ENCODE measurements at regions not wholly inside any gene's neighbourhood (a gene's known extent, or its start where the extent isn't known, plus 50 kb on each side); places are given as distances from the start of the nearest gene placed in this dataset.

- H3K27me3 Mint-ChIP-seq (ENCODE audit: unreplicated experiment) = no peaks in the 10 kb centered on the region
- H3K4me1 Mint-ChIP-seq (ENCODE audit: low read depth, unreplicated experiment) = no peaks in the 10 kb centered on the region
- H3K9me3 Mint-ChIP-seq (ENCODE audit: low read depth, unreplicated experiment) = peaks cover 7% of the 10 kb centered on the region
- no peak overlapping the region for H3K4me3 Mint-ChIP-seq (ENCODE audit: low read depth, unreplicated experiment)
- CTCF ChIA-PET = interaction anchor here (0.6 kb wide), 1 partner anchor 1776 kb away, joined by 3 read pairs; no protein-coding TSS in a partner anchor
- TF ChIP-seq, protein P1, sequence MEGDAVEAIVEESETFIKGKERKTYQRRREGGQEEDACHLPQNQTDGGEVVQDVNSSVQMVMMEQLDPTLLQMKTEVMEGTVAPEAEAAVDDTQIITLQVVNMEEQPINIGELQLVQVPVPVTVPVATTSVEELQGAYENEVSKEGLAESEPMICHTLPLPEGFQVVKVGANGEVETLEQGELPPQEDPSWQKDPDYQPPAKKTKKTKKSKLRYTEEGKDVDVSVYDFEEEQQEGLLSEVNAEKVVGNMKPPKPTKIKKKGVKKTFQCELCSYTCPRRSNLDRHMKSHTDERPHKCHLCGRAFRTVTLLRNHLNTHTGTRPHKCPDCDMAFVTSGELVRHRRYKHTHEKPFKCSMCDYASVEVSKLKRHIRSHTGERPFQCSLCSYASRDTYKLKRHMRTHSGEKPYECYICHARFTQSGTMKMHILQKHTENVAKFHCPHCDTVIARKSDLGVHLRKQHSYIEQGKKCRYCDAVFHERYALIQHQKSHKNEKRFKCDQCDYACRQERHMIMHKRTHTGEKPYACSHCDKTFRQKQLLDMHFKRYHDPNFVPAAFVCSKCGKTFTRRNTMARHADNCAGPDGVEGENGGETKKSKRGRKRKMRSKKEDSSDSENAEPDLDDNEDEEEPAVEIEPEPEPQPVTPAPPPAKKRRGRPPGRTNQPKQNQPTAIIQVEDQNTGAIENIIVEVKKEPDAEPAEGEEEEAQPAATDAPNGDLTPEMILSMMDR (IDR thresholded peaks at IDR 0.05; ENCODE audit: unreplicated experiment) = no peak
- no TSS peak for BruUV-seq (replicated peaks)
- no peak for DNase-seq
- intact Hi-C loops (cut with micrococcal nuclease; ENCODE audit: unreplicated experiment) = no loop called here
- no peak overlapping the region for H3K27ac Mint-ChIP-seq (ENCODE audit: unreplicated experiment)
- peaks cover 4% of the 10 kb centered on the region for H3K36me3 Mint-ChIP-seq (ENCODE audit: insufficient read depth, unreplicated experiment)
Observed at GRCh38 chr4:189385098-189385497, 555.6 kb upstream of the FRG1 start.

- no peak overlapping the region for H3K4me3 Mint-ChIP-seq (ENCODE audit: low read depth, unreplicated experiment)
- H3K36me3 Mint-ChIP-seq (ENCODE audit: insufficient read depth, unreplicated experiment) = peaks cover 7% of the 10 kb centered on the region
- no peaks in the 10 kb centered on the region for H3K27me3 Mint-ChIP-seq (ENCODE audit: unreplicated experiment)
- H3K4me1 Mint-ChIP-seq (ENCODE audit: low read depth, unreplicated experiment) = no peaks in the 10 kb centered on the region
- H3K9me3 Mint-ChIP-seq (ENCODE audit: low read depth, unreplicated experiment) = peaks cover 7% of the 10 kb centered on the region
- intact Hi-C loops (cut with micrococcal nuclease; ENCODE audit: unreplicated experiment) = no loop called here
- CTCF ChIA-PET = no interaction called here
- H3K27ac Mint-ChIP-seq (ENCODE audit: unreplicated experiment) = no peak overlapping the region
- TF ChIP-seq, protein P1 (IDR thresholded peaks at IDR 0.05; ENCODE audit: unreplicated experiment) = no peak
- DNase-seq = no peak
- no TSS peak for BruUV-seq (replicated peaks)
Observed at GRCh38 chr4:189385579-189385978, 555.1 kb upstream of the FRG1 start.

DNA sequence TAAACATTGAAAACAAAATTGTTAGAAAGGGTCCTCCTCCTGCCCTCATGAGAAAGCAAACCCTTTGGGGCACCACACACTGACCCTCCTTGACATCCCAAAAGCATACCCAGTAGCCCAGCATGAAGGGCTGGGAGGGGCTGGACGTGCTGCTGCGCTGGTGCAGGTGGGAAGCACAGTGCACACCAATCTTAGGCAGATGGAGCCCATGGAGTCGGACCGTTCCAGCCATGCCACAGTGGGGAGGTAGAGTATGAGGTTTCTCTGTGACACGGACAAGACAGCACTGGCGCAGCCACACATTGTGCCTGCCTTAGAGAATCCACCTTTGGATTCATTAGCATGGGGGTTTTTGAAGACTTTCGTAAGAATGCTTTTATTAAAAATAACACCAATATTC, 544.2 kb upstream of the FRG1 start:
- intact Hi-C loops (cut with micrococcal nuclease; ENCODE audit: unreplicated experiment) = no loop called here
- TF ChIP-seq, protein P1 (IDR thresholded peaks at IDR 0.05; ENCODE audit: unreplicated experiment) = no peak
- no peak overlapping the region for H3K27ac Mint-ChIP-seq (ENCODE audit: unreplicated experiment)
- no peaks in the 10 kb centered on the region for H3K36me3 Mint-ChIP-seq (ENCODE audit: insufficient read depth, unreplicated experiment)
- no peaks in the 10 kb centered on the region for H3K4me1 Mint-ChIP-seq (ENCODE audit: low read depth, unreplicated experiment)
- no peaks in the 10 kb centered on the region for H3K27me3 Mint-ChIP-seq (ENCODE audit: unreplicated experiment)
- H3K4me3 Mint-ChIP-seq (ENCODE audit: low read depth, unreplicated experiment) = no peak overlapping the region
- peaks cover 15% of the 10 kb centered on the region for H3K9me3 Mint-ChIP-seq (ENCODE audit: low read depth, unreplicated experiment)
- no peak for DNase-seq
- CTCF ChIA-PET = no interaction called here
- no TSS peak for BruUV-seq (replicated peaks)

GRCh38 chr4:189404271-189404670, 536.4 kb upstream of the FRG1 start:
- no peaks in the 10 kb centered on the region for H3K4me1 Mint-ChIP-seq (ENCODE audit: low read depth, unreplicated experiment)
- BruUV-seq (replicated peaks) = no TSS peak
- H3K4me3 Mint-ChIP-seq (ENCODE audit: low read depth, unreplicated experiment) = no peak overlapping the region
- H3K27me3 Mint-ChIP-seq (ENCODE audit: unreplicated experiment) = no peaks in the 10 kb centered on the region
- no peak overlapping the region for H3K27ac Mint-ChIP-seq (ENCODE audit: unreplicated experiment)
- CTCF ChIA-PET = no interaction called here
- TF ChIP-seq, protein P1 (IDR thresholded peaks at IDR 0.05; ENCODE audit: unreplicated experiment) = no peak
- H3K36me3 Mint-ChIP-seq (ENCODE audit: insufficient read depth, unreplicated experiment) = no peaks in the 10 kb centered on the region
- peaks cover 13% of the 10 kb centered on the region for H3K9me3 Mint-ChIP-seq (ENCODE audit: low read depth, unreplicated experiment)
- DNase-seq = no peak
- intact Hi-C loops (cut with micrococcal nuclease; ENCODE audit: unreplicated experiment) = no loop called here
